ENCODE measurements at regions not wholly inside any gene's neighbourhood (a gene's known extent, or its start where the extent isn't known, plus 50 kb on each side); places are given as distances from the start of the nearest gene placed in this dataset.

GRCh38 chr20:52405417-52405816 is 213.8 kb upstream of the ZFP64 start:
- TF ChIP-seq MAX (IDR thresholded peaks at IDR 0.05), result no peak
- no peak for TF ChIP-seq CTCF (IDR thresholded peaks at IDR 0.05 in 2 of 3, conservative IDR thresholded peaks at IDR 0.05 in 1 of 3; ENCODE audit: borderline replicate concordance in 1 of 3, insufficient read depth in 1 of 3, low read depth in 2 of 3, low read length in 2 of 3)
- TF ChIP-seq POLR2A (IDR thresholded peaks at IDR 0.05; ENCODE audit: borderline replicate concordance, extremely low read depth, insufficient read depth, insufficient read length), result no peak
- no peak for TF ChIP-seq JUND (IDR thresholded peaks at IDR 0.05)
- TF ChIP-seq RAD21 (IDR thresholded peaks at IDR 0.05; ENCODE audit: low read depth), result no peak
- no peak for TF ChIP-seq EZH2 (IDR thresholded peaks at IDR 0.05)

Data from HCT116 (cell line).